Natural killer cell (primary cell): ENCODE measurements at regions not wholly inside any gene's neighbourhood (a gene's known extent, or its start where the extent isn't known, plus 50 kb on each side); places are given as distances from the start of the nearest gene placed in this dataset.

ENCODE experiments used
- ATAC-seq, 3 donors: fragments of 150-1000 bp in 2 of 3; fragments of 200-7000 bp in 1 of 3; cut with Tn5 transposase; 1 replicate in 1 of 3; 2 replicates in 2 of 3; pipeline ENCODE4 v1.10.0; 2021; ENCODE audit warnings: mild to moderate bottlenecking in 2 of 3, moderate library complexity in 2 of 3
- DNase-seq, 2 donors: peaks; one replicate each; pipeline versions ENCODE4 v3.0.0 to v3.0.0-alpha.2; 2013 to 2021; ENCODE audit warnings: mixed read lengths in 1 of 2
- H3K27ac ChIP-seq: one replicate; pipeline ENCODE4 v1.5.1; 2013; ENCODE audit warnings: mild to moderate bottlenecking, low read length
- H3K27me3 ChIP-seq: one replicate; pipeline ENCODE4 v1.6.1; 2013; ENCODE audit warnings: low read length; ENCODE audit not compliant: control insufficient read depth, insufficient read depth
- H3K36me3 ChIP-seq: one replicate; pipeline ENCODE4 v1.6.1; 2013; ENCODE audit warnings: low read length; ENCODE audit not compliant: control insufficient read depth, insufficient read depth
- H3K4me1 ChIP-seq: one replicate; pipeline ENCODE4 v1.6.1; 2013; ENCODE audit warnings: low read length; ENCODE audit not compliant: control insufficient read depth, insufficient read depth
- H3K4me3 ChIP-seq: one replicate; pipeline ENCODE4 v1.5.1; 2013; ENCODE audit warnings: low read length
- H3K9me3 ChIP-seq: one replicate; pipeline ENCODE4 v1.6.1; 2013; ENCODE audit warnings: low read length; ENCODE audit not compliant: control insufficient read depth, insufficient read depth
- H3K27ac Mint-ChIP-seq, 2 donors: one replicate each; pipeline ENCODE4 v1.8.0; 2022; ENCODE audit warnings: mild to moderate bottlenecking in 2 of 2, mixed read lengths in 2 of 2, moderate library complexity in 1 of 2
- H3K27me3 Mint-ChIP-seq, 2 donors: one replicate each; pipeline ENCODE4 v1.8.0; 2022; ENCODE audit warnings: low read depth in 2 of 2, mixed read lengths in 2 of 2
- H3K36me3 Mint-ChIP-seq: one replicate; pipeline ENCODE4 v1.8.0; 2022; ENCODE audit warnings: mixed read lengths
- H3K4me1 Mint-ChIP-seq, 2 donors: one replicate each; pipeline ENCODE4 v1.8.0; 2022; ENCODE audit warnings: mixed read lengths in 2 of 2
- H3K4me3 Mint-ChIP-seq: one replicate; pipeline ENCODE4 v1.8.0; 2022; ENCODE audit warnings: mild to moderate bottlenecking, moderate library complexity, mixed read lengths
- H3K9me3 Mint-ChIP-seq, 2 donors: one replicate each; pipeline ENCODE4 v1.8.0; 2022; ENCODE audit warnings: mixed read lengths in 2 of 2
- WGBS: methylation state at CpG from one replicate; pipeline ENCODE4 v1.1.7; 2013; ENCODE audit warnings: missing lambda C conversion rate; ENCODE audit not compliant: insufficient coverage; 5-methylcytosine and 5-hydroxymethylcytosine counted together
- intact Hi-C: fragments of 100-400 bp; cut with micrococcal nuclease; formaldehyde crosslinking; loops from one replicate; pipeline ENCODE4 v1.14.2; 2022
- TF ChIP-seq, protein P1 (sequence below): fragments of 200-600 bp; IDR thresholded peaks from one replicate; pipeline ENCODE4 v1.8.0; 2022; ENCODE audit warnings: antibody characterized with exemption

GRCh38 chr3:30455840-30456239 lies 150.6 kb upstream of the TGFBR2 start:
- Histone ChIP-seq H3K27me3 (peaks cover 3% of the 10 kb centered on the region), H3K9me3 (no peaks in the 10 kb centered on the region), H3K4me3 (no peak overlapping the region), H3K27ac (no peak overlapping the region), H3K4me1 (no peaks in the 10 kb centered on the region), H3K36me3 (no peaks in the 10 kb centered on the region)
- DNase-seq (no peak), ATAC-seq (no peak)
- TF ChIP-seq, protein P1, sequence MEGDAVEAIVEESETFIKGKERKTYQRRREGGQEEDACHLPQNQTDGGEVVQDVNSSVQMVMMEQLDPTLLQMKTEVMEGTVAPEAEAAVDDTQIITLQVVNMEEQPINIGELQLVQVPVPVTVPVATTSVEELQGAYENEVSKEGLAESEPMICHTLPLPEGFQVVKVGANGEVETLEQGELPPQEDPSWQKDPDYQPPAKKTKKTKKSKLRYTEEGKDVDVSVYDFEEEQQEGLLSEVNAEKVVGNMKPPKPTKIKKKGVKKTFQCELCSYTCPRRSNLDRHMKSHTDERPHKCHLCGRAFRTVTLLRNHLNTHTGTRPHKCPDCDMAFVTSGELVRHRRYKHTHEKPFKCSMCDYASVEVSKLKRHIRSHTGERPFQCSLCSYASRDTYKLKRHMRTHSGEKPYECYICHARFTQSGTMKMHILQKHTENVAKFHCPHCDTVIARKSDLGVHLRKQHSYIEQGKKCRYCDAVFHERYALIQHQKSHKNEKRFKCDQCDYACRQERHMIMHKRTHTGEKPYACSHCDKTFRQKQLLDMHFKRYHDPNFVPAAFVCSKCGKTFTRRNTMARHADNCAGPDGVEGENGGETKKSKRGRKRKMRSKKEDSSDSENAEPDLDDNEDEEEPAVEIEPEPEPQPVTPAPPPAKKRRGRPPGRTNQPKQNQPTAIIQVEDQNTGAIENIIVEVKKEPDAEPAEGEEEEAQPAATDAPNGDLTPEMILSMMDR, result no peak
- Mint-ChIP-seq H3K4me1 (no peaks in the 10 kb centered on the region), H3K36me3 (no peaks in the 10 kb centered on the region), H3K9me3 (no peaks in the 10 kb centered on the region), H3K4me3 (no peak overlapping the region), H3K27ac (no peak overlapping the region), H3K27me3 (peaks cover 3 to 6% of the 10 kb centered on the region in 2 donors)
- 89% methylated on average over 3 of the region's 3 CpGs for WGBS
- intact Hi-C loops, result no loop called here

DNA sequence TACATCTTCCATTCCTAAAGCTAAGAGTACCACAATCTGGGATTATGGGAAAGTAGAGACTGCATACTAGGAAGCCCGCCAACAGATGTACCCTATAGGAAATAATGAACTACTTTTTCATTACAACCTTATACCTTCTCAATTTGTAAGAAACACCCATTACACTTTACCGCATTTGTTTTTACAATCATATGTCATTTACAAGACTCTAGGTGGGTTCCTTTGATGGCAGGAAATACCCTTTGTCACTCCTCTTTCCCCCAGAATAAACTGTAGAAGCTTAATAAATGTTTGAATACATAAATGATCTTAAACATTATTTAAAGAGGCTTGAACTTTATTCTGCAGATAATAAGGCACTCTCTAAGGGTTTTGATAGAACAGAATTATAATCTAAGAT lies 150.1 kb upstream of the TGFBR2 start:
- Mint-ChIP-seq H3K36me3 (no peaks in the 10 kb centered on the region), H3K27me3 (peaks cover 3 to 6% of the 10 kb centered on the region in 2 donors)

GRCh38 chr3:30457081-30457480 lies 149.3 kb upstream of the TGFBR2 start:
- Mint-ChIP-seq H3K4me3 (no peak overlapping the region), H3K27me3 (peaks cover 3 to 6% of the 10 kb centered on the region in 2 donors), H3K4me1 (no peaks in the 10 kb centered on the region), H3K36me3 (no peaks in the 10 kb centered on the region), H3K9me3 (no peaks in the 10 kb centered on the region), H3K27ac (no peak overlapping the region)
- Histone ChIP-seq H3K4me1 (no peaks in the 10 kb centered on the region), H3K27ac (no peak overlapping the region), H3K27me3 (peaks cover 3% of the 10 kb centered on the region), H3K36me3 (no peaks in the 10 kb centered on the region), H3K9me3 (no peaks in the 10 kb centered on the region), H3K4me3 (no peak overlapping the region)
- no CpG with 5 or more reads among the region's 1 CpG for WGBS
- ATAC-seq (no peak), DNase-seq (no peak)
- intact Hi-C loops, result no loop called here
- TF ChIP-seq, protein P1, result no peak

More for the DNA sequence above, 150.1 kb upstream of the TGFBR2 start:
- Histone ChIP-seq H3K36me3 (no peaks in the 10 kb centered on the region), H3K27ac (no peak overlapping the region), H3K4me3 (no peak overlapping the region), H3K27me3 (peaks cover 3% of the 10 kb centered on the region), H3K9me3 (no peaks in the 10 kb centered on the region), H3K4me1 (no peaks in the 10 kb centered on the region)
- H3K9me3 Mint-ChIP-seq, result no peaks in the 10 kb centered on the region
- DNase-seq (peak in 1 of 2 donors; percentile 14), ATAC-seq (no peak)
- no peak overlapping the region for H3K4me3 Mint-ChIP-seq
- intact Hi-C loops, result no loop called here
- TF ChIP-seq, protein P1, result no peak
- H3K4me1 Mint-ChIP-seq, result no peaks in the 10 kb centered on the region
- no peak overlapping the region for H3K27ac Mint-ChIP-seq
- 86% methylated on average over 2 of the region's 2 CpGs for WGBS

- H3K4me1 ChIP-seq, result no peaks in the 10 kb centered on the region
- no peak for DNase-seq
- peaks cover 3% of the 10 kb centered on the region for H3K27me3 ChIP-seq
- intact Hi-C loops, result no loop called here
- H3K27me3 Mint-ChIP-seq, result peaks cover 3 to 6% of the 10 kb centered on the region in 2 donors
- H3K36me3 ChIP-seq, result no peaks in the 10 kb centered on the region
- no peaks in the 10 kb centered on the region for H3K9me3 ChIP-seq
- no peak overlapping the region for H3K4me3 ChIP-seq
- WGBS, result 83% methylated on average over 1 of the region's 1 CpG
- H3K9me3 Mint-ChIP-seq, result no peaks in the 10 kb centered on the region
- TF ChIP-seq, protein P1, result no peak
- ATAC-seq, result no peak
- no peak overlapping the region for H3K27ac Mint-ChIP-seq
- H3K36me3 Mint-ChIP-seq, result no peaks in the 10 kb centered on the region
- H3K27ac ChIP-seq, result no peak overlapping the region
- no peaks in the 10 kb centered on the region for H3K4me1 Mint-ChIP-seq
- no peak overlapping the region for H3K4me3 Mint-ChIP-seq
These were observed 148.7 kb upstream of the TGFBR2 start for GRCh38 chr3:30457726-30458125.
